SK-N-SH (cell line): ENCODE measurements at regions not wholly inside any gene's neighbourhood (a gene's known extent, or its start where the extent isn't known, plus 50 kb on each side); places are given as distances from the start of the nearest gene placed in this dataset.

ENCODE experiments used
- EZH2phosphoT487 ChIP-seq: fragments of 200-600 bp; sonication (generic); IDR thresholded peaks from 2 replicates; pipeline ENCODE4 v1.6.1; 2017; ENCODE audit warnings: low read depth, mixed run types, mild to moderate bottlenecking, antibody characterized with exemption, moderate library complexity, borderline replicate concordance
- TAF1 ChIP-seq: IDR thresholded peaks from 2 replicates; pipeline ENCODE4 v1.6.1; 2012; ENCODE audit warnings: low read depth, mild to moderate bottlenecking, low read length, moderate library complexity, borderline replicate concordance

DNA sequence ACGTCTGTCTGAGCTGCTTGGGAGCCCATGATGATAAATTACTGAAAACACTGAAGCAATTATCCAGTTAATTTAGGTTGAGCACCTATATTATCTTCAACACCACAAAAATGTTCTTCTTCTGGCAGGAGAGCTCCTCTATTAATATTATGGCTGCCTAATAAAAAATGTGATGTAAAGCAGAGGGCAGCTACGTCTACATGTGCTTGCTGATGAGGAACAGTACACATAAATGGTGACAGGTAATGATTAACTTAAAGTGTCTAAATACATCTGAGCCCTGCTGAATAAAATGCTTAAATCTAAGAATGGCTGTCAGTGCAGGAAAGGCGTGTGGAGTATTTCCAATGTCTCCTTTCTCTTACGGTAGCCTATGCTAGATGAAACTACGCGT is 131.3 kb upstream of the NR3C1 start:
- TF ChIP-seq EZH2phosphoT487 (no peak), TAF1 (no peak)
